ENCODE measurements at regions not wholly inside any gene's neighbourhood (a gene's known extent, or its start where the extent isn't known, plus 50 kb on each side); places are given as distances from the start of the nearest gene placed in this dataset.

DNA sequence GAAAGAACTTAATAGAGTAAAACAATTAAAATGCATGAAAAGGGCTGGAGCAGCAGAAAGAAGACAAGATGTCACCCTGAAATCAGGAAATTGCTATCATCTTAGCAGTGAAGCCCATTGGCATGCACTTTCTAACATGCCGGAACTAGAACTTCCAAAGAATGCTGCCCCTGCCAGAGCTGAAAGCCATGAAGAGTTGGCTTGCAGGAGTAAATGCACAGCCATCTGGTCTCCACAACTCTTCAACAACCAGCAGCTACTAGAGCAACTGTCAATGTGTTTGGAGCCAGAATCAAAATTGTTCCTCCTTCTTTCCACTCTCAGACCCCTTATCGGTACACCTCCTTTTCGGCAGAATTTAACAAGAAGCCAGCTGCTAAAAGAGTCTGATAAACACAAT is 414.1 kb downstream of the KCNH5 start:
- no peak overlapping the region for H3K4me3 ChIP-seq (ENCODE audit: low read depth, low read length)
- TF ChIP-seq, protein P1, sequence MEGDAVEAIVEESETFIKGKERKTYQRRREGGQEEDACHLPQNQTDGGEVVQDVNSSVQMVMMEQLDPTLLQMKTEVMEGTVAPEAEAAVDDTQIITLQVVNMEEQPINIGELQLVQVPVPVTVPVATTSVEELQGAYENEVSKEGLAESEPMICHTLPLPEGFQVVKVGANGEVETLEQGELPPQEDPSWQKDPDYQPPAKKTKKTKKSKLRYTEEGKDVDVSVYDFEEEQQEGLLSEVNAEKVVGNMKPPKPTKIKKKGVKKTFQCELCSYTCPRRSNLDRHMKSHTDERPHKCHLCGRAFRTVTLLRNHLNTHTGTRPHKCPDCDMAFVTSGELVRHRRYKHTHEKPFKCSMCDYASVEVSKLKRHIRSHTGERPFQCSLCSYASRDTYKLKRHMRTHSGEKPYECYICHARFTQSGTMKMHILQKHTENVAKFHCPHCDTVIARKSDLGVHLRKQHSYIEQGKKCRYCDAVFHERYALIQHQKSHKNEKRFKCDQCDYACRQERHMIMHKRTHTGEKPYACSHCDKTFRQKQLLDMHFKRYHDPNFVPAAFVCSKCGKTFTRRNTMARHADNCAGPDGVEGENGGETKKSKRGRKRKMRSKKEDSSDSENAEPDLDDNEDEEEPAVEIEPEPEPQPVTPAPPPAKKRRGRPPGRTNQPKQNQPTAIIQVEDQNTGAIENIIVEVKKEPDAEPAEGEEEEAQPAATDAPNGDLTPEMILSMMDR (IDR thresholded peaks at IDR 0.05; ENCODE audit: control insufficient read depth, extremely low read depth, insufficient read depth), result no peak
- no peak for DNase-seq (ENCODE audit: low read depth)

DNA sequence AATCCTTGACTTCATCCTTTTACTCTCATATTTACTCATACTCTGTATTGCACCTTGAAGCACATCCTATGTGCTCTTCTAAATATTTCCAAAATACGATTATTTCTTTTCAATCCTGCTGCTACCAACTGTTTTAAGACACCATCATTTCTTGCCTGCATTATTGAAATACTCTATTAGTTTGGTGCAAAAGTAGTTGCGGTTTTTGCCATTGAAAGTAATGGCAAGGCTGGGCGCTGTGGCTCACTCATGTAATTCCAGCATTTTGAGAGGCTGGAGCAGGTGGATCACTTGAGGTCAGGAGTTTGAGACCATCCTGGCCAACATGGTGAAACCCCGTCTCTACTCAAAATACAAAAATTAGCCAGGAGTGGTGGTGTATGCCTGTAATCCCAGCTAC is 412.5 kb downstream of the KCNH5 start:
- H3K4me3 ChIP-seq (ENCODE audit: low read depth, low read length), result no peak overlapping the region
- TF ChIP-seq, protein P1 (IDR thresholded peaks at IDR 0.05; ENCODE audit: control insufficient read depth, extremely low read depth, insufficient read depth), result no peak
- DNase-seq (ENCODE audit: low read depth), result no peak

DNA sequence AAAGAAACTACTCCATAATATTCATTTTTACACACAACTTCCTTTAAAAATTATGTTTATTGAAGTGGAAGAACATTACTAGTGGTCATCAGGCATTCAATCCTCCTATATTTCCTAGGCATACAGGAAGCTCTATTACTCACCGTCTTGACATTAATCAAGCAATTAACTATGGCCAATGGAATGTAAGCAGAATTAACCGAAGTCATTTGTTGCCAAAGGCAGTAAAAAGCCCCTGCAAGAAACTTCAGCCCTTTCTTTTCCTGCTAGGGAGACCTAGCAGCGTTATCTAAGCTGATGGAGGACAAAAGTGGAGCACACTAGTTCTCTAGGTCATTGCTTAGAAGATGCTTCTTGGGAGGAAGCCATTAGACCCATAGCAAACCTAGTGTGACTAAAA is 399.6 kb downstream of the KCNH5 start:
- DNase-seq (ENCODE audit: low read depth), result no peak
- TF ChIP-seq, protein P1 (IDR thresholded peaks at IDR 0.05; ENCODE audit: control insufficient read depth, extremely low read depth, insufficient read depth), result no peak

More for the DNA sequence above, 399.6 kb downstream of the KCNH5 start:
- no peak overlapping the region for H3K4me3 ChIP-seq (ENCODE audit: low read depth, low read length)

Measured in LNCaP clone FGC (cell line).